Upper lobe of right lung (tissue), 1 donor: ENCODE measurements at regions not wholly inside any gene's neighbourhood (a gene's known extent, or its start where the extent isn't known, plus 50 kb on each side); places are given as distances from the start of the nearest gene placed in this dataset.

Source experiments
- ATAC-seq: fragments of 200-7000 bp; cut with Tn5 transposase; one replicate; pipeline ENCODE4 v1.9.1; 2020; ENCODE audit warnings: mild to moderate bottlenecking, moderate library complexity
- DNase-seq: peaks from one replicate; pipeline ENCODE4 v3.0.0-alpha.2; 2020
- H3K27ac ChIP-seq: fragments of 200-600 bp; one replicate; pipeline ENCODE4 v1.8.0; 2022
- H3K27me3 ChIP-seq: fragments of 200-600 bp; one replicate; pipeline ENCODE4 v1.8.0; 2022; ENCODE audit warnings: mild to moderate bottlenecking
- H3K36me3 ChIP-seq: fragments of 200-600 bp; one replicate; pipeline ENCODE4 v1.8.0; 2022
- H3K4me1 ChIP-seq: fragments of 200-600 bp; one replicate; pipeline ENCODE4 v1.8.0; 2022
- H3K4me3 ChIP-seq: fragments of 200-600 bp; one replicate; pipeline ENCODE4 v1.8.0; 2022; ENCODE audit warnings: mild to moderate bottlenecking
- H3K9me3 ChIP-seq: fragments of 200-600 bp; one replicate; pipeline ENCODE4 v1.8.0; 2022
- CTCF ChIP-seq: fragments of 200-600 bp; IDR thresholded peaks from one replicate; pipeline ENCODE4 v1.8.0; 2022; ENCODE audit warnings: antibody characterized with exemption
- intact Hi-C: fragments of 100-400 bp; cut with DNase I; formaldehyde crosslinking; loops from one replicate; pipeline ENCODE4 v1.11.0; 2022
- donor health status: DM: no; HTN: yes; CAD: no; lungs with severe emphysema.

GRCh38 chr5:58403822-58404433 is 56.0 kb downstream of the PLK2 start:
- intact Hi-C loops: no loop called here
- Histone ChIP-seq H3K4me3 (no peak overlapping the region), H3K36me3 (no peaks in the 10 kb centered on the region), H3K27me3 (no peaks in the 10 kb centered on the region), H3K27ac (no peak overlapping the region), H3K4me1 (no peaks in the 10 kb centered on the region), H3K9me3 (no peaks in the 10 kb centered on the region)
- DNase-seq (no peak), ATAC-seq (no peak)
- TF ChIP-seq CTCF: no peak

- no peak overlapping the region for H3K4me3 ChIP-seq
- intact Hi-C loops: no loop called here
- no peaks in the 10 kb centered on the region for H3K36me3 ChIP-seq
- no peak for TF ChIP-seq CTCF
- no peak for ATAC-seq
- H3K27me3 ChIP-seq: no peaks in the 10 kb centered on the region
- H3K4me1 ChIP-seq: no peaks in the 10 kb centered on the region
- DNase-seq: no peak
- no peak overlapping the region for H3K27ac ChIP-seq
- no peaks in the 10 kb centered on the region for H3K9me3 ChIP-seq
Measured at GRCh38 chr5:58401701-58402100, 58.2 kb downstream of the PLK2 start.

GRCh38 chr5:58400737-58401136 is 59.1 kb downstream of the PLK2 start:
- Histone ChIP-seq H3K4me1 (no peaks in the 10 kb centered on the region), H3K4me3 (no peak overlapping the region), H3K27me3 (no peaks in the 10 kb centered on the region), H3K36me3 (no peaks in the 10 kb centered on the region), H3K27ac (no peak overlapping the region), H3K9me3 (no peaks in the 10 kb centered on the region)
- no peak for TF ChIP-seq CTCF
- intact Hi-C loops: no loop called here
- DNase-seq (no peak), ATAC-seq (no peak)

GRCh38 chr5:58399951-58400350 is 59.9 kb downstream of the PLK2 start:
- intact Hi-C loops: no loop called here
- Histone ChIP-seq H3K4me3 (no peak overlapping the region), H3K27ac (no peak overlapping the region), H3K36me3 (no peaks in the 10 kb centered on the region), H3K9me3 (no peaks in the 10 kb centered on the region), H3K4me1 (no peaks in the 10 kb centered on the region), H3K27me3 (no peaks in the 10 kb centered on the region)
- no peak for ATAC-seq
- no peak for DNase-seq
- no peak for TF ChIP-seq CTCF

GRCh38 chr5:58394339-58394738 is 65.5 kb downstream of the PLK2 start:
- no peak for ATAC-seq
- H3K4me1 ChIP-seq: no peaks in the 10 kb centered on the region
- H3K9me3 ChIP-seq: no peaks in the 10 kb centered on the region
- no peaks in the 10 kb centered on the region for H3K36me3 ChIP-seq
- no peak overlapping the region for H3K27ac ChIP-seq
- H3K27me3 ChIP-seq: no peaks in the 10 kb centered on the region
- no peak overlapping the region for H3K4me3 ChIP-seq
- no peak for DNase-seq
- intact Hi-C loops: no loop called here
- TF ChIP-seq CTCF: no peak

- Histone ChIP-seq H3K9me3 (no peaks in the 10 kb centered on the region), H3K4me1 (no peaks in the 10 kb centered on the region), H3K4me3 (no peak overlapping the region), H3K36me3 (no peaks in the 10 kb centered on the region), H3K27ac (no peak overlapping the region), H3K27me3 (no peaks in the 10 kb centered on the region)
- DNase-seq (no peak), ATAC-seq (peak; percentile 35)
- TF ChIP-seq CTCF: no peak
- intact Hi-C loops: no loop called here
Measured at GRCh38 chr5:58393716-58394115, 66.2 kb downstream of the PLK2 start.
